ENCODE measurements at regions not wholly inside any gene's neighbourhood (a gene's known extent, or its start where the extent isn't known, plus 50 kb on each side); places are given as distances from the start of the nearest gene placed in this dataset.

DNA sequence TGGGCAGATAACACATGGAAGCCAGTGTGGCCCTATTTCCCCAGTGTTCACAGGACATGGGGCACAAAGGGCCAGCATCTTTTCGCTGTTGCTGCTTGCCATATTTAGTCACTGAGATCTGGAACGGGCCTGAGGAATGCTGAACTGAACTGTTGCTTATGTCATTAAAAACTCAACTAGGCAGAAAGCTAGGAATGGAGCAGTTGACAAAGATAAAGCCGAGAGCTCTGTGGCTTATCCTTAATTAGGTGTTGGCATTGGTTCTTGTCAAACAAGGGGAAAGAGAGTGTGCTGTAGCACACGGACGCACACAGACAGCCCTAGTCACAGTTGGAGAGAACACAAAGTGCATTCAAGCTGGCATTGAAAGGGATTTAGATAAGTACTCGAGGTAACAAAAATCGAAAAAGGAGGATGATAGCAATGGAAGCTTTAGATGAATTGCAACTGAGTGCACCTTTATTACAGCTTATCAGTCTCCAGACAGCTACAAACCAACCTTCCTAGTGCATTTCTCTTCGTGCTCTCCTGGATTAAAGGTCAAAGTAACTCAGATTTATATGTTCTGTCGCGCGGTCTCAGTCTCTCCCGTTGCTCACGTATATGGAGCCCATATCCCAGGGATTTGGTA lies 450.2 kb upstream of the ZNF608 start:
- no peak for DNase-seq
- Mint-ChIP-seq H3K27ac (no peak overlapping the region), H3K4me3 (no peak overlapping the region), H3K36me3 (no peaks in the 10 kb centered on the region), H3K4me1 (no peaks in the 10 kb centered on the region), H3K9me3 (peaks cover 0 to 9% (median 0%) of the 10 kb centered on the region in 11 donors), H3K27me3 (peaks cover 0 to under 1% (median 0%) of the 10 kb centered on the region in 5 donors)
- no peaks in the 10 kb centered on the region for H3K4me1 ChIP-seq (ENCODE audit: control insufficient read depth in 2 of 2, insufficient read depth in 2 of 2, low read length in 2 of 2)
- no peaks in the 10 kb centered on the region for H3K36me3 ChIP-seq (ENCODE audit: control insufficient read depth in 2 of 3, insufficient read depth in 3 of 3, low read length in 3 of 3)
- H3K27me3 ChIP-seq (ENCODE audit: control insufficient read depth in 2 of 2, insufficient read depth in 2 of 2, low read length in 2 of 2) = no peaks in the 10 kb centered on the region
- H3K4me3 ChIP-seq (ENCODE audit: low read length) = no peak overlapping the region
- H3K27ac ChIP-seq (ENCODE audit: low read depth, low read length) = no peak overlapping the region
- POLR2A ChIA-PET = no interaction called here
- CTCF ChIA-PET = no interaction called here
- H3K9me3 ChIP-seq (ENCODE audit: control insufficient read depth in 2 of 3, low read length in 3 of 3) = no peaks in the 10 kb centered on the region
- no peak for ATAC-seq
- intact Hi-C loops (cut with micrococcal nuclease) = no loop called here

DNA sequence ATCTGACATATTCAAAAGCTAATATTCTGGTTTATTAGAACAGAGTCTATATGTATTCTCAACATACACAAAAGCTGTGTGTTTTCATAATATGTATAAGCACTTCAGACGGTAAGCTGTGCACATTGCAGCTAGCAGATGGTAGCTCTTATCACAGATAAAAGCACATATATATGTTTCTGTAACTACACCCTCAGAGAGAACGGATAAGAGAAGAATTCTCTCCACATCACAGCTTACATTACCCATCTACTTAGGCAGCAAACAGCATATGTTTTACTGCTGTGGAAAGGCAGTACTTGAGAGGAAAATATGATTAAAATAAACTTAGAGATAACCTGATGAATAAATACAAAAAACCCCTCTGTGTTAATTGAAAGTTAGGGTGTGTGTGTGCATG lies 450.9 kb upstream of the ZNF608 start:
- intact Hi-C loops (cut with micrococcal nuclease) = no loop called here
- Mint-ChIP-seq H3K27ac (no peak overlapping the region), H3K9me3 (peaks cover 0 to 3% (median 0%) of the 10 kb centered on the region in 11 donors), H3K27me3 (peaks cover 0 to 3% (median 0%) of the 10 kb centered on the region in 5 donors), H3K36me3 (no peaks in the 10 kb centered on the region), H3K4me3 (no peak overlapping the region), H3K4me1 (no peaks in the 10 kb centered on the region)
- ATAC-seq (no peak), DNase-seq (no peak)
- POLR2A ChIA-PET = no interaction called here
- Histone ChIP-seq H3K9me3 (ENCODE audit: control insufficient read depth in 2 of 3, low read length in 3 of 3) (no peaks in the 10 kb centered on the region), H3K27ac (ENCODE audit: low read depth, low read length) (no peak overlapping the region), H3K4me3 (ENCODE audit: low read length) (no peak overlapping the region), H3K36me3 (ENCODE audit: control insufficient read depth in 2 of 3, insufficient read depth in 3 of 3, low read length in 3 of 3) (no peaks in the 10 kb centered on the region), H3K4me1 (ENCODE audit: control insufficient read depth in 2 of 2, insufficient read depth in 2 of 2, low read length in 2 of 2) (no peaks in the 10 kb centered on the region), H3K27me3 (ENCODE audit: control insufficient read depth in 2 of 2, insufficient read depth in 2 of 2, low read length in 2 of 2) (no peaks in the 10 kb centered on the region)
- CTCF ChIA-PET = no interaction called here

DNA sequence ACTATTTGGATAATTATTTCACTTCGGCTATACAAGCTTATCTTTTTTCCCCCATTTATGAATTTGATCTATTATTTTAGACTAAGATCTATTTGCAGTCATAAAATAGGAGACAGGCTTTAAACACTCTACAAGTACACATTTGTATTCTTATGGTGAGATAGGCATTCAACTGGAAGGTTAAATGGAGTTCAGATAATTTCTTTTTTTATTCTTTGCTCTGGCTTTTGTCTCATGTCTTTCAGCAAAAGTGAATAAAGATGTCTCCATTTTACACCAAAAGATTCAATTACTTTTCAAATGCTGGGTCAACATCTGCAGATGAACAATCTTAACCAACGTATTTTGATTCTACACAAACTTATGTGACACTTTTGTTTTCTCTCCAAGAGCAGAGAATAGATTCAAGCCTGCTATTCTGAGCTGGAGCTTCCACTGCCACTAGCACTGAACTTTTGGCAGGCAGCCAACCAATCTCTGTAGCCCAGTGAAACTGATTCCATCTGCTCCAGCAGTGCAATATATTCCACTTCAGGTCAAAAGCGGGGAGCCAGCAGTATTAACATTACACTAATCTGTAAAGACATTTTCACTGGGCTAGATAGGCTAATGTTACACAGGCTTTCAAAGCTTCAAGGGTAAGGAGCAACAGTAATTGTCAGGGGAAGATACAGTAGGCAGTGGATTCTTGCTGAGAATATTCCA lies 452.0 kb upstream of the ZNF608 start:
- Histone ChIP-seq H3K4me1 (ENCODE audit: control insufficient read depth in 2 of 2, insufficient read depth in 2 of 2, low read length in 2 of 2) (no peaks in the 10 kb centered on the region), H3K36me3 (ENCODE audit: control insufficient read depth in 2 of 3, insufficient read depth in 3 of 3, low read length in 3 of 3) (no peaks in the 10 kb centered on the region), H3K4me3 (ENCODE audit: low read length) (no peak overlapping the region), H3K27me3 (ENCODE audit: control insufficient read depth in 2 of 2, insufficient read depth in 2 of 2, low read length in 2 of 2) (no peaks in the 10 kb centered on the region), H3K9me3 (ENCODE audit: control insufficient read depth in 2 of 3, low read length in 3 of 3) (no peaks in the 10 kb centered on the region), H3K27ac (ENCODE audit: low read depth, low read length) (no peak overlapping the region)
- ATAC-seq (no peak), DNase-seq (no peak)
- intact Hi-C loops (cut with micrococcal nuclease) = no loop called here
- POLR2A ChIA-PET = no interaction called here
- Mint-ChIP-seq H3K4me3 (no peak overlapping the region), H3K27ac (no peak overlapping the region), H3K4me1 (no peaks in the 10 kb centered on the region), H3K9me3 (peaks cover 0 to 2% (median 0%) of the 10 kb centered on the region in 11 donors), H3K36me3 (no peaks in the 10 kb centered on the region), H3K27me3 (peaks cover 0 to 3% (median 0%) of the 10 kb centered on the region in 5 donors)
- CTCF ChIA-PET = no interaction called here

DNA sequence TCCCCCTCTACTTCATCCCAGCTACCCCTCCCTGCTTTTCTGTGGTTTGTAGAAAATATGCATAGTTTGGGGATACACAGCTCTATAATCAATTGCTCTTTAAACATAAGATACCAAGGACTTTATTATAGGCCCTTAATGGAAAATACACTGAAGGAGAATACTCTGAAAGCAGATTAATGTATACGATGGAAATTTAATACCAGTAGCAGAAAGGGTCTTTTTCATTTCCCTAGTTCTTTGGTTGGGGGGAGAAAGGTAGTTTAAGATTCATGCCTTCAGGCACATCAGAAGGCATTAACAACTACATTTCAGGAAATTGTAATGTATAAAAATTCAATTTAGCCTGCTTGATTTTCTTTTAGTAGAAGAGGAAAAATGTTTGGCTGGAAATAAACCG lies 452.9 kb upstream of the ZNF608 start:
- ATAC-seq (no peak), DNase-seq (no peak)
- no peaks in the 10 kb centered on the region for H3K4me1 ChIP-seq (ENCODE audit: control insufficient read depth in 2 of 2, insufficient read depth in 2 of 2, low read length in 2 of 2)
- no peak overlapping the region for H3K27ac ChIP-seq (ENCODE audit: low read depth, low read length)
- H3K4me3 ChIP-seq (ENCODE audit: low read length) = no peak overlapping the region
- ChIA-PET CTCF (no interaction called here), POLR2A (no interaction called here)
- H3K4me1 Mint-ChIP-seq = no peaks in the 10 kb centered on the region
- H3K27me3 ChIP-seq (ENCODE audit: control insufficient read depth in 2 of 2, insufficient read depth in 2 of 2, low read length in 2 of 2) = no peaks in the 10 kb centered on the region
- no peaks in the 10 kb centered on the region for H3K9me3 ChIP-seq (ENCODE audit: control insufficient read depth in 2 of 3, low read length in 3 of 3)
- H3K4me3 Mint-ChIP-seq = no peak overlapping the region
- H3K36me3 Mint-ChIP-seq = no peaks in the 10 kb centered on the region
- H3K9me3 Mint-ChIP-seq = peaks cover 0 to 2% (median 0%) of the 10 kb centered on the region in 11 donors
- no peaks in the 10 kb centered on the region for H3K36me3 ChIP-seq (ENCODE audit: control insufficient read depth in 2 of 3, insufficient read depth in 3 of 3, low read length in 3 of 3)
- H3K27me3 Mint-ChIP-seq = peaks cover 0 to 3% (median 0%) of the 10 kb centered on the region in 5 donors
- H3K27ac Mint-ChIP-seq = no peak overlapping the region
- intact Hi-C loops (cut with micrococcal nuclease) = no loop called here

- no peak for DNase-seq
- Mint-ChIP-seq H3K36me3 (no peaks in the 10 kb centered on the region), H3K9me3 (peaks cover 0 to 2% (median 0%) of the 10 kb centered on the region in 11 donors), H3K4me1 (no peaks in the 10 kb centered on the region), H3K27ac (no peak overlapping the region), H3K4me3 (peak overlapping the region in 3 of 10 donors; percentile 5 to 40 (median 13)), H3K27me3 (peaks cover 0 to 3% (median 0%) of the 10 kb centered on the region in 5 donors)
- CTCF ChIA-PET = no interaction called here
- Histone ChIP-seq H3K36me3 (ENCODE audit: control insufficient read depth in 2 of 3, insufficient read depth in 3 of 3, low read length in 3 of 3) (no peaks in the 10 kb centered on the region), H3K4me1 (ENCODE audit: control insufficient read depth in 2 of 2, insufficient read depth in 2 of 2, low read length in 2 of 2) (no peaks in the 10 kb centered on the region), H3K4me3 (ENCODE audit: low read length) (no peak overlapping the region), H3K27ac (ENCODE audit: low read depth, low read length) (no peak overlapping the region), H3K9me3 (ENCODE audit: control insufficient read depth in 2 of 3, low read length in 3 of 3) (no peaks in the 10 kb centered on the region), H3K27me3 (ENCODE audit: control insufficient read depth in 2 of 2, insufficient read depth in 2 of 2, low read length in 2 of 2) (no peaks in the 10 kb centered on the region)
- intact Hi-C loops (cut with micrococcal nuclease) = no loop called here
- no peak for ATAC-seq
- POLR2A ChIA-PET = no interaction called here
Observed at GRCh38 chr5:125199968-125200865, 453.8 kb upstream of the ZNF608 start.

- no peaks in the 10 kb centered on the region for H3K36me3 ChIP-seq (ENCODE audit: control insufficient read depth in 2 of 3, insufficient read depth in 3 of 3, low read length in 3 of 3)
- DNase-seq (no peak), ATAC-seq (no peak)
- Mint-ChIP-seq H3K9me3 (peaks cover 0 to 2% (median 0%) of the 10 kb centered on the region in 11 donors), H3K27me3 (peaks cover 0 to 3% (median 0%) of the 10 kb centered on the region in 5 donors), H3K27ac (no peak overlapping the region), H3K4me3 (no peak overlapping the region), H3K4me1 (peaks cover 0 to 5% (median 0%) of the 10 kb centered on the region in 7 donors), H3K36me3 (no peaks in the 10 kb centered on the region)
- no peaks in the 10 kb centered on the region for H3K27me3 ChIP-seq (ENCODE audit: control insufficient read depth in 2 of 2, insufficient read depth in 2 of 2, low read length in 2 of 2)
- no peaks in the 10 kb centered on the region for H3K9me3 ChIP-seq (ENCODE audit: control insufficient read depth in 2 of 3, low read length in 3 of 3)
- intact Hi-C loops (cut with micrococcal nuclease) = no loop called here
- no peak overlapping the region for H3K4me3 ChIP-seq (ENCODE audit: low read length)
- no peak overlapping the region for H3K27ac ChIP-seq (ENCODE audit: low read depth, low read length)
- ChIA-PET POLR2A (no interaction called here), CTCF (no interaction called here)
- H3K4me1 ChIP-seq (ENCODE audit: control insufficient read depth in 2 of 2, insufficient read depth in 2 of 2, low read length in 2 of 2) = no peaks in the 10 kb centered on the region
Observed at GRCh38 chr5:125200866-125201373, 454.5 kb upstream of the ZNF608 start.

Data from naive thymus-derived CD4-positive, alpha-beta T cell (primary cell).